Heart left ventricle (tissue), 13 donors: ENCODE measurements at regions not wholly inside any gene's neighbourhood (a gene's known extent, or its start where the extent isn't known, plus 50 kb on each side); places are given as distances from the start of the nearest gene placed in this dataset.

Source experiments
- CTCF ChIP-seq, 12 donors: fragments of 200-600 bp; sonication (generic) in 4 of 12; IDR thresholded peaks; one replicate each; pipeline versions ENCODE4 v1.5.0 to v1.8.0; 2018 to 2022; ENCODE audit warnings: antibody characterized with exemption in 12 of 12, mild to moderate bottlenecking in 5 of 12
- POLR2A ChIP-seq, 2 donors: fragments of 450-650 bp; IDR thresholded peaks; one replicate each; pipeline ENCODE4 v1.6.1; 2017; ENCODE audit warnings: antibody characterized with exemption in 2 of 2, mild to moderate bottlenecking in 2 of 2, moderate library complexity in 2 of 2
- donor health status: ischemic (EF 13 %, LVEDD 7.1; RV severe dilation, severe dysfunction).
- donor health status: DM: no; HTN: yes; CAD: no.
- donor health status: DM: no; HTN: no; CAD: no.
- donor health status: ischemic (EF 25% LVEDD 6.9; RV normal size, moderate dysfunction).
- donor health status: ischemic (EF 25% LVEDD 5.7; RV mildly dilated, moderate dysfunction).
- donor health status: ischemic (EF 35%, LVEDD 5.7; RV mildly dilated, moderate dysfunction).
- donor health status: nonischemic (EF 11% LVEDD 7.7; RV severe dilation, severe dysfunction).
- donor health status: DM: yes; HTN: yes; CAD: no.
- donor health status: PGD.
- donor health status: ischemic (EF 29% LVEDD 5.4; RV normal size, mild dysfunction).
- donor health status: nonischemic (EF 23%, LVEDD 6.1; RV moderate dilation, normal function).

GRCh38 chr13:64758521-64759244 lies 2471.5 kb downstream of the PCDH9 start:
- TF ChIP-seq POLR2A (IDR thresholded peaks at IDR 0.05) = no peak
- no peak for TF ChIP-seq CTCF (IDR thresholded peaks at IDR 0.05)
